ENCODE measurements at regions not wholly inside any gene's neighbourhood (a gene's known extent, or its start where the extent isn't known, plus 50 kb on each side); places are given as distances from the start of the nearest gene placed in this dataset.

- Histone ChIP-seq H2AFZ (no peak overlapping the region), H3K9me3 (ENCODE audit: control insufficient read depth, low read length) (no peaks in the 10 kb centered on the region)
- no peak for TF ChIP-seq CTCF (IDR thresholded peaks at IDR 0.05)
Measured at GRCh38 chr20:51876313-51876940, 74.1 kb upstream of the SALL4 start.

GRCh38 chr20:51873652-51874051, 71.3 kb upstream of the SALL4 start:
- Histone ChIP-seq H3K4me2 (ENCODE audit: low read length) (no peak overlapping the region), H3K27me3 (ENCODE audit: control insufficient read depth, insufficient read depth, low read length) (no peaks in the 10 kb centered on the region), H3K36me3 (ENCODE audit: control insufficient read depth, insufficient read depth, low read length) (no peaks in the 10 kb centered on the region), H2AFZ (no peak overlapping the region), H3K27ac (no peak overlapping the region), H3K9me3 (ENCODE audit: control insufficient read depth, low read length) (no peaks in the 10 kb centered on the region), H3K4me1 (no peaks in the 10 kb centered on the region), H3K4me3 (ENCODE audit: low read depth, low read length) (no peak overlapping the region), H3K9ac (no peak overlapping the region), H3K79me2 (no peaks in the 10 kb centered on the region)
- TF ChIP-seq CTCF (IDR thresholded peaks at IDR 0.05), result no peak

More at GRCh38 chr20:51876313-51876940, 74.1 kb upstream of the SALL4 start:
- H3K4me1 ChIP-seq, result no peaks in the 10 kb centered on the region
- no peaks in the 10 kb centered on the region for H3K27me3 ChIP-seq (ENCODE audit: control insufficient read depth, insufficient read depth, low read length)
- no peaks in the 10 kb centered on the region for H3K36me3 ChIP-seq (ENCODE audit: control insufficient read depth, insufficient read depth, low read length)
- H3K79me2 ChIP-seq, result no peaks in the 10 kb centered on the region
- no peak overlapping the region for H3K4me2 ChIP-seq (ENCODE audit: low read length)
- H3K27ac ChIP-seq, result no peak overlapping the region
- H3K4me3 ChIP-seq (ENCODE audit: low read depth, low read length), result no peak overlapping the region
- no peak overlapping the region for H3K9ac ChIP-seq

- H3K36me3 ChIP-seq (ENCODE audit: control insufficient read depth, insufficient read depth, low read length), result no peaks in the 10 kb centered on the region
- H3K27me3 ChIP-seq (ENCODE audit: control insufficient read depth, insufficient read depth, low read length), result no peaks in the 10 kb centered on the region
- no peak overlapping the region for H3K27ac ChIP-seq
- no peak overlapping the region for H3K4me3 ChIP-seq (ENCODE audit: low read depth, low read length)
- TF ChIP-seq CTCF (IDR thresholded peaks at IDR 0.05), result no peak
- no peak overlapping the region for H3K9ac ChIP-seq
- H3K9me3 ChIP-seq (ENCODE audit: control insufficient read depth, low read length), result no peaks in the 10 kb centered on the region
- no peak overlapping the region for H3K4me2 ChIP-seq (ENCODE audit: low read length)
- no peaks in the 10 kb centered on the region for H3K4me1 ChIP-seq
- no peaks in the 10 kb centered on the region for H3K79me2 ChIP-seq
- H2AFZ ChIP-seq, result no peak overlapping the region
Measured at GRCh38 chr20:51871943-51872342, 69.6 kb upstream of the SALL4 start.

GRCh38 chr20:51869002-51869401, 66.7 kb upstream of the SALL4 start:
- no peak overlapping the region for H3K9ac ChIP-seq
- TF ChIP-seq CTCF (IDR thresholded peaks at IDR 0.05), result no peak
- no peaks in the 10 kb centered on the region for H3K36me3 ChIP-seq (ENCODE audit: control insufficient read depth, insufficient read depth, low read length)
- no peaks in the 10 kb centered on the region for H3K9me3 ChIP-seq (ENCODE audit: control insufficient read depth, low read length)
- no peak overlapping the region for H3K27ac ChIP-seq
- no peaks in the 10 kb centered on the region for H3K79me2 ChIP-seq
- no peak overlapping the region for H2AFZ ChIP-seq
- H3K27me3 ChIP-seq (ENCODE audit: control insufficient read depth, insufficient read depth, low read length), result no peaks in the 10 kb centered on the region
- no peak overlapping the region for H3K4me3 ChIP-seq (ENCODE audit: low read depth, low read length)
- no peak overlapping the region for H3K4me2 ChIP-seq (ENCODE audit: low read length)
- H3K4me1 ChIP-seq, result no peaks in the 10 kb centered on the region

- no peak for TF ChIP-seq CTCF (IDR thresholded peaks at IDR 0.05)
Measured at GRCh38 chr20:51867251-51867650, 64.9 kb upstream of the SALL4 start.

More at GRCh38 chr20:51867251-51867650, 64.9 kb upstream of the SALL4 start:
- Histone ChIP-seq H3K4me1 (no peaks in the 10 kb centered on the region), H3K79me2 (no peaks in the 10 kb centered on the region), H3K9ac (no peak overlapping the region), H3K27me3 (ENCODE audit: control insufficient read depth, insufficient read depth, low read length) (no peaks in the 10 kb centered on the region), H3K27ac (no peak overlapping the region), H3K4me2 (ENCODE audit: low read length) (no peak overlapping the region), H3K36me3 (ENCODE audit: control insufficient read depth, insufficient read depth, low read length) (no peaks in the 10 kb centered on the region), H2AFZ (no peak overlapping the region), H3K4me3 (ENCODE audit: low read depth, low read length) (no peak overlapping the region), H3K9me3 (ENCODE audit: control insufficient read depth, low read length) (no peaks in the 10 kb centered on the region)
